ENCODE measurements at regions not wholly inside any gene's neighbourhood (a gene's known extent, or its start where the extent isn't known, plus 50 kb on each side); places are given as distances from the start of the nearest gene placed in this dataset.

DNA sequence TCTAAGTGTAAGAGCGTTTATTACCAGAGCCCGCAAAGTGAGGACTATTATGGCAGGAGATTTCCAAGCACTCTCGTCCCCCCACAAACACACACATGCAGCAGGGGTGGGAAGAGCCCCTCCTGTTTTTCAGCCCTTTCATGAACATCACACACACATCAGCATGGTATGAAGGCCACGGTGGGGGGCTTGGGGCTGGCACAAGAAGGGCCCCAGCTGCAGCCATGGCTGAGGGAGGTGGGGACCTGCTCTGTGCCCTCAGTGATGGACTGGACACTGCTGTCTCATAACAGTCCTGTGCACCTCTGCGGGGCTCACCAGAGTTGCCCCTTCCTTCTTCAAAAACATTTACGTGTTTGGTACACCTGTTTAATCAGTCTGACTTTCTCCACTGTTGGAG is 650.7 kb downstream of the BRD1 start:
- no peaks in the 10 kb centered on the region for H3K4me1 ChIP-seq (ENCODE audit: control insufficient read depth, low read length)
- H3K9me2 ChIP-seq (replicated peaks; ENCODE audit: control insufficient read depth, low read length) = no peaks in the 10 kb centered on the region
- H3K9me3 ChIP-seq (ENCODE audit: control insufficient read depth, insufficient read depth, low read length) = no peaks in the 10 kb centered on the region
- no peaks in the 10 kb centered on the region for H3K36me3 ChIP-seq (ENCODE audit: control insufficient read depth, low read length)
- TF ChIP-seq, protein P1, sequence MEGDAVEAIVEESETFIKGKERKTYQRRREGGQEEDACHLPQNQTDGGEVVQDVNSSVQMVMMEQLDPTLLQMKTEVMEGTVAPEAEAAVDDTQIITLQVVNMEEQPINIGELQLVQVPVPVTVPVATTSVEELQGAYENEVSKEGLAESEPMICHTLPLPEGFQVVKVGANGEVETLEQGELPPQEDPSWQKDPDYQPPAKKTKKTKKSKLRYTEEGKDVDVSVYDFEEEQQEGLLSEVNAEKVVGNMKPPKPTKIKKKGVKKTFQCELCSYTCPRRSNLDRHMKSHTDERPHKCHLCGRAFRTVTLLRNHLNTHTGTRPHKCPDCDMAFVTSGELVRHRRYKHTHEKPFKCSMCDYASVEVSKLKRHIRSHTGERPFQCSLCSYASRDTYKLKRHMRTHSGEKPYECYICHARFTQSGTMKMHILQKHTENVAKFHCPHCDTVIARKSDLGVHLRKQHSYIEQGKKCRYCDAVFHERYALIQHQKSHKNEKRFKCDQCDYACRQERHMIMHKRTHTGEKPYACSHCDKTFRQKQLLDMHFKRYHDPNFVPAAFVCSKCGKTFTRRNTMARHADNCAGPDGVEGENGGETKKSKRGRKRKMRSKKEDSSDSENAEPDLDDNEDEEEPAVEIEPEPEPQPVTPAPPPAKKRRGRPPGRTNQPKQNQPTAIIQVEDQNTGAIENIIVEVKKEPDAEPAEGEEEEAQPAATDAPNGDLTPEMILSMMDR (IDR thresholded peaks at IDR 0.05; ENCODE audit: low read depth, low read length, poor library complexity, severe bottlenecking) = no peak
- TF ChIP-seq EZH2phosphoT487 (IDR thresholded peaks at IDR 0.05; ENCODE audit: borderline replicate concordance, low read length) = no peak
- H4K20me1 ChIP-seq (ENCODE audit: control insufficient read depth, insufficient read depth, low read depth, low read length) = no peaks in the 10 kb centered on the region
- H3K79me2 ChIP-seq (ENCODE audit: control insufficient read depth, low read length) = no peaks in the 10 kb centered on the region
- H3K4me2 ChIP-seq (ENCODE audit: low read length) = no peak overlapping the region
- H3K4me3 ChIP-seq (ENCODE audit: low read length) = no peak overlapping the region
- H3K27me3 ChIP-seq (ENCODE audit: control insufficient read depth, low read length) = no peaks in the 10 kb centered on the region
- no peak overlapping the region for H3K27ac ChIP-seq (ENCODE audit: low read depth, low read length)
- no peaks in the 10 kb centered on the region for H3F3A ChIP-seq (ENCODE audit: control insufficient read depth, insufficient read depth)

DNA sequence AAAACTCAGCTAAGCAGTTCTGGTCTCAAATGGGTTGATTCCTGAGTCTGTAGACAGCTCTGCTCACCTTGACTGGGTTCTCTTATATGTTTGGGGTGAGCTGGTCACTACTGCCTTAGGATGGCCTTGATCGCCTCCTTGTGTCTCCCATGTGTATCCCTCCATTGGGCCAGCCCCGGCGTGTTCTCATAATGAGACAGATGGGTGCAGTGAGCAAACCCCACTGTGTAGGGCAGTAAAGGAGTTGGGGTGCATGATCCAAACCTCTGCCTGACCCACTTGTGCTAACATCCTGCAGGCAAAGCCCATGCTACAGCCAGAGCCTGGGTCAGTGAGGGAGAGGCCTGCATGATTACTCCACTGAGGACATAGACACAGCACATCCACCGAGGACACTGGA is 657.6 kb downstream of the BRD1 start:
- no peaks in the 10 kb centered on the region for H3K79me2 ChIP-seq (ENCODE audit: control insufficient read depth, low read length)
- TF ChIP-seq, protein P1 (IDR thresholded peaks at IDR 0.05; ENCODE audit: low read depth, low read length, poor library complexity, severe bottlenecking) = no peak
- TF ChIP-seq EZH2phosphoT487 (IDR thresholded peaks at IDR 0.05; ENCODE audit: borderline replicate concordance, low read length) = no peak
- no peaks in the 10 kb centered on the region for H3K27me3 ChIP-seq (ENCODE audit: control insufficient read depth, low read length)

DNA sequence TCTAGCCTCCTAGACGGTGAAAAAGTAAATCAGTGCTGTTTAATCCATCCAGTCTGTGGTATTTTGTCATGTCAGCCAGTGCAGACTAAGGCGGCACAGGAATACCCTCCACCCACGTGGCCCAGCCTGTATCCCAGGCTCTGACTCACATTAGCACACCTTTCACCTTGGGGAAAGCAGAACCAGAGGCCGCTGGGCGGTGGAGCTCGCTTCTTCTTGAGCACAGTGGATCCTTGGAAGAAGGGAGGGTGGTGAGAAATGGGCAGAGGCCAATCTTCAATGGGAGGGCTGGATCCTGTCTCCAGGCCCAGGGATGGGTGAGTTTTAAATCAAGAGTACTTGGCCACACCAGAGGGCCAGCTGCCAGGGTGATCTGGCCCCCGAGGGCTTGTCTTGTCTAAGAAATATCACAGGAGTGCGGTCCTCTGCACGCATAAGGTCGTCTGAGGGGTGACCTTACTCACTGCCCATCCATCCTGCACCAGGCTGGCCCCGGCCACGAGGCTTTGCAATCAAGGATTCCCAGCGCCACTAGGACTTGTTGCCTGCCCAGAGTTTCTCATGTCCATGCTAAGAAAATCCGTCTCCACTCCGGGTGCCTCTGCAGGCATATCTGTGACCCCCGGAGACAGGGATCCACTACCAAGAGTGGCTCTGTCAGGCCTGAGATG is 658.5 kb downstream of the BRD1 start:
- H3K27me3 ChIP-seq (ENCODE audit: control insufficient read depth, low read length) = no peaks in the 10 kb centered on the region
- no peaks in the 10 kb centered on the region for H3F3A ChIP-seq (ENCODE audit: control insufficient read depth, insufficient read depth)
- no peak overlapping the region for H3K27ac ChIP-seq (ENCODE audit: low read depth, low read length)
- no peaks in the 10 kb centered on the region for H4K20me1 ChIP-seq (ENCODE audit: control insufficient read depth, insufficient read depth, low read depth, low read length)
- no peaks in the 10 kb centered on the region for H3K4me1 ChIP-seq (ENCODE audit: control insufficient read depth, low read length)
- H3K9me3 ChIP-seq (ENCODE audit: control insufficient read depth, insufficient read depth, low read length) = no peaks in the 10 kb centered on the region
- no peak overlapping the region for H3K4me3 ChIP-seq (ENCODE audit: low read length)
- TF ChIP-seq, protein P1 (IDR thresholded peaks at IDR 0.05; ENCODE audit: low read depth, low read length, poor library complexity, severe bottlenecking) = no peak
- no peak for TF ChIP-seq EZH2phosphoT487 (IDR thresholded peaks at IDR 0.05; ENCODE audit: borderline replicate concordance, low read length)
- H3K4me2 ChIP-seq (ENCODE audit: low read length) = no peak overlapping the region
- no peaks in the 10 kb centered on the region for H3K9me2 ChIP-seq (replicated peaks; ENCODE audit: control insufficient read depth, low read length)
- H3K79me2 ChIP-seq (ENCODE audit: control insufficient read depth, low read length) = no peaks in the 10 kb centered on the region
- no peaks in the 10 kb centered on the region for H3K36me3 ChIP-seq (ENCODE audit: control insufficient read depth, low read length)

More for the DNA sequence above, 657.6 kb downstream of the BRD1 start:
- H3K4me3 ChIP-seq (ENCODE audit: low read length) = no peak overlapping the region
- H3K36me3 ChIP-seq (ENCODE audit: control insufficient read depth, low read length) = no peaks in the 10 kb centered on the region
- H3K9me2 ChIP-seq (replicated peaks; ENCODE audit: control insufficient read depth, low read length) = no peaks in the 10 kb centered on the region
- H3K4me2 ChIP-seq (ENCODE audit: low read length) = no peak overlapping the region
- H3K9me3 ChIP-seq (ENCODE audit: control insufficient read depth, insufficient read depth, low read length) = no peaks in the 10 kb centered on the region
- no peak overlapping the region for H3K27ac ChIP-seq (ENCODE audit: low read depth, low read length)
- no peaks in the 10 kb centered on the region for H3F3A ChIP-seq (ENCODE audit: control insufficient read depth, insufficient read depth)
- no peaks in the 10 kb centered on the region for H3K4me1 ChIP-seq (ENCODE audit: control insufficient read depth, low read length)
- no peaks in the 10 kb centered on the region for H4K20me1 ChIP-seq (ENCODE audit: control insufficient read depth, insufficient read depth, low read depth, low read length)
